Ishikawa (cell line): ENCODE measurements at regions not wholly inside any gene's neighbourhood (a gene's known extent, or its start where the extent isn't known, plus 50 kb on each side); places are given as distances from the start of the nearest gene placed in this dataset.

Experiments
- CEBPB ChIP-seq: IDR thresholded peaks from 2 replicates; pipeline ENCODE4 v1.6.1; 2012
- CREB1 ChIP-seq: IDR thresholded peaks from 2 replicates; pipeline ENCODE4 v1.6.1; 2012; ENCODE audit warnings: low read depth
- EGR1 ChIP-seq: IDR thresholded peaks from 2 replicates; pipeline ENCODE4 v1.6.1; 2012
- EP300 ChIP-seq: IDR thresholded peaks from 2 replicates; pipeline ENCODE4 v1.6.1; 2012; ENCODE audit warnings: borderline replicate concordance
- FOXM1 ChIP-seq: IDR thresholded peaks from 2 replicates; pipeline ENCODE4 v1.6.1; 2012; ENCODE audit warnings: low read depth, borderline replicate concordance
- MAX ChIP-seq: IDR thresholded peaks from 2 replicates; pipeline ENCODE4 v1.6.1; 2012
- NFIC ChIP-seq: IDR thresholded peaks from 2 replicates; pipeline ENCODE4 v1.6.1; 2012
- RAD21 ChIP-seq: IDR thresholded peaks from 2 replicates; pipeline ENCODE4 v1.6.1; 2012; ENCODE audit warnings: low read depth
- REST ChIP-seq: IDR thresholded peaks from 2 replicates; pipeline ENCODE4 v1.6.1; 2012; ENCODE audit warnings: low read depth, mild to moderate bottlenecking
- TAF1 ChIP-seq: IDR thresholded peaks from 2 replicates; pipeline ENCODE4 v1.6.1; 2012; ENCODE audit warnings: low read depth, mild to moderate bottlenecking
- TCF12 ChIP-seq: IDR thresholded peaks from 2 replicates; pipeline ENCODE4 v1.6.1; 2012; ENCODE audit warnings: low read depth
- TEAD4 ChIP-seq: IDR thresholded peaks from 2 replicates; pipeline ENCODE4 v1.6.1; 2012
- YY1 ChIP-seq: IDR thresholded peaks from 2 replicates; pipeline ENCODE4 v1.6.1; 2012; ENCODE audit warnings: low read depth
- ZBTB7A ChIP-seq: IDR thresholded peaks from 2 replicates; pipeline ENCODE4 v1.6.1; 2012; ENCODE audit warnings: low read depth
- TF ChIP-seq, protein P1 (sequence below): IDR thresholded peaks from 2 replicates; pipeline ENCODE4 v1.6.1; 2012

DNA sequence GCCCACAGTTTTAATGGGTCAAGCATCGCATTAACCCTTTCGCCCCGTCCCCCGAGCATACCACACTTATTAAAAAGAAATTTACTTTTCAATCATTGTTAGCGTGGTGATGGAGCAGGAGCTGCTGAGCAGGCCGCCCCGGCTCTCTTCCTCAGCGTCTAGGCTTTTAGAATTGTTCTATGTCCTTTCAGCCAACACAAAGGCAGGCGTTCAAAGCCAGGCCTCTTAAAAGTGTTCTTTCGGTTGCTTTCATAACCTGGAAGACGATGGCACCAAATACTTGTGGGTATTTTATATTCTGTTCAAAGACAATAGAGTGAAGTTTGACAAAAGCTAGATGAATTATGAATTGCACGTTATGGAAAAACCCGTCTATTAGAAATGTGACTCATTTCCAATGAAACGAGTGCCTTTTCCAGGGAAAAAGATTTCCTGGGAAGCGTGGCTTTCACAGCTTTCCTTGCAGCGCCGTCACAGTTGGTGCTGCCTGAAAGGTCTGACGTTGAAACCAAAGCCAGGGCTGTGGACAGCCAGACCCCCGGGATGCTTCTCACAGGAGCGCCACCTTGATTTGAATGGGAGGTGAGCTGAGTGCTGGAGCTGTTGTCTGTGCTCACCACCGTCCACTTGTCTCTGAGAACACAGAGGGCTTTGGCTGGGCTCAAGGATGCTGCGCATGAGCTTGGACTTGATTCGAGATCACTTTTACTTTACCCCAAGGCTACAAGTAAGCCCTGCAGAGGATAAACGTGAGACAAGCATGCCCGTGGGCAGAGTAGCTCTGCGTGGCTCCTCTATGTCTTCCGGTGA is 78.8 kb downstream of the SOX1 start:
- TF ChIP-seq EGR1 (no peak), REST (no peak)

- TF ChIP-seq TEAD4 (no peak), RAD21 (no peak), ZBTB7A (no peak), NFIC (no peak), TAF1 (no peak), CREB1 (no peak), EP300 (no peak), MAX (no peak), FOXM1 (no peak), YY1 (no peak), TCF12 (no peak), EGR1 (no peak), REST (no peak), CEBPB (no peak)
- TF ChIP-seq, protein P1, sequence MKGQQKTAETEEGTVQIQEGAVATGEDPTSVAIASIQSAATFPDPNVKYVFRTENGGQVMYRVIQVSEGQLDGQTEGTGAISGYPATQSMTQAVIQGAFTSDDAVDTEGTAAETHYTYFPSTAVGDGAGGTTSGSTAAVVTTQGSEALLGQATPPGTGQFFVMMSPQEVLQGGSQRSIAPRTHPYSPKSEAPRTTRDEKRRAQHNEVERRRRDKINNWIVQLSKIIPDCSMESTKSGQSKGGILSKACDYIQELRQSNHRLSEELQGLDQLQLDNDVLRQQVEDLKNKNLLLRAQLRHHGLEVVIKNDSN: no peak
These were observed 83.4 kb downstream of the SOX1 start for GRCh38 chr13:112150352-112150751.

DNA sequence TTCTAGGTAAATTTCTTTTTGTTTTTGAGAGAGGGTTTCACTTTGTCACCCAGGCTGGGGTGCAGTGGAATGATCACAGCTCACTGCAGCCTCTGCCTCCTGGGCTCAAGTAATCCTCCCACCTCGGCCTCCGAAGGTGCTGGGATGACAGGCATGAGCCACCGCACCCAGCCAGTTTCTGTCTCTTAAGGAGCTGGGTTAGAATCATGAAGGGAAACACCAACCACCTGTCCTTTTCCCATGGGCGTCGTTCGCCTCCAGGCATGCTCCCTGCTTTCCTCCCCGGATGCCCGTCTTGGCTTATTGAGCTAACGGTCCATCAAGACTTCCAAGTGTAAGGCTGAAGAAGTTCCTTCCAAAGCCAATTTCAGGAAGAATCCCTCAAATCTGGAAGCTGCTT is 85.9 kb downstream of the SOX1 start:
- TF ChIP-seq RAD21 (no peak), EP300 (no peak), EGR1 (no peak), MAX (no peak), YY1 (no peak), TAF1 (no peak), FOXM1 (no peak), TCF12 (no peak), CEBPB (no peak), TEAD4 (no peak), CREB1 (no peak), REST (no peak), ZBTB7A (no peak), NFIC (no peak)
- TF ChIP-seq, protein P1: no peak

- TF ChIP-seq TCF12: no peak
- TF ChIP-seq EP300: no peak
- TF ChIP-seq TAF1: no peak
- TF ChIP-seq CEBPB: no peak
- TF ChIP-seq TEAD4: no peak
These were observed 86.4 kb downstream of the SOX1 start for GRCh38 chr13:112153364-112153763.

GRCh38 chr13:112153846-112154245 is 86.9 kb downstream of the SOX1 start:
- no peak for TF ChIP-seq EGR1
- no peak for TF ChIP-seq EP300
- no peak for TF ChIP-seq TCF12
- TF ChIP-seq, protein P1: no peak
- TF ChIP-seq MAX: no peak
- TF ChIP-seq REST: no peak
- no peak for TF ChIP-seq RAD21
